Ectodermal cell (in vitro differentiated cells): ENCODE measurements at regions not wholly inside any gene's neighbourhood (a gene's known extent, or its start where the extent isn't known, plus 50 kb on each side); places are given as distances from the start of the nearest gene placed in this dataset.

Experiments used
- H3K27ac ChIP-seq: 2 replicates; pipeline ENCODE4 v1.7.0; 2013; ENCODE audit warnings: mild to moderate bottlenecking, low read depth, low read length; ENCODE audit not compliant: insufficient read depth, poor library complexity, severe bottlenecking
- H3K27me3 ChIP-seq: 2 replicates; pipeline ENCODE4 v1.7.0; 2013; ENCODE audit warnings: mild to moderate bottlenecking, low read length; ENCODE audit not compliant: insufficient read depth, control insufficient read depth, poor library complexity, severe bottlenecking
- H3K36me3 ChIP-seq: one replicate; pipeline ENCODE4 v1.7.0; 2013; ENCODE audit warnings: low read length; ENCODE audit not compliant: control insufficient read depth, insufficient read depth
- H3K4me1 ChIP-seq: one replicate; pipeline ENCODE4 v1.7.0; 2013; ENCODE audit warnings: low read length; ENCODE audit not compliant: control insufficient read depth, insufficient read depth
- H3K4me3 ChIP-seq: 2 replicates; pipeline ENCODE4 v1.7.0; 2013; ENCODE audit warnings: low read depth, low read length, control low read depth; ENCODE audit not compliant: insufficient read depth
- H3K9me3 ChIP-seq: 2 replicates; pipeline ENCODE4 v1.7.0; 2013; ENCODE audit warnings: mild to moderate bottlenecking, low read length, moderate library complexity; ENCODE audit not compliant: control insufficient read depth
- WGBS, 2 experiments: methylation state at CpG; one replicate each; pipeline ENCODE4 v1.1.7; 2013; ENCODE audit warnings: missing lambda C conversion rate in 2 of 2; 5-methylcytosine and 5-hydroxymethylcytosine counted together

GRCh38 chr18:43587538-43588153, 310.4 kb upstream of the SYT4 start:
- Histone ChIP-seq H3K27me3 (no peaks in the 10 kb centered on the region), H3K4me3 (no peak overlapping the region), H3K36me3 (no peaks in the 10 kb centered on the region), H3K27ac (no peak overlapping the region), H3K9me3 (no peaks in the 10 kb centered on the region), H3K4me1 (no peaks in the 10 kb centered on the region)
- 0% methylated on average over 1 of the region's 1 CpG for WGBS, 2 experiments

GRCh38 chr18:43588838-43589237, 311.5 kb upstream of the SYT4 start:
- Histone ChIP-seq H3K27ac (no peak overlapping the region), H3K27me3 (no peaks in the 10 kb centered on the region), H3K4me1 (no peaks in the 10 kb centered on the region), H3K4me3 (no peak overlapping the region), H3K36me3 (no peaks in the 10 kb centered on the region), H3K9me3 (no peaks in the 10 kb centered on the region)
- WGBS, 2 experiments = 92 to 94% methylated on average over 3 of the region's 3 CpGs

DNA sequence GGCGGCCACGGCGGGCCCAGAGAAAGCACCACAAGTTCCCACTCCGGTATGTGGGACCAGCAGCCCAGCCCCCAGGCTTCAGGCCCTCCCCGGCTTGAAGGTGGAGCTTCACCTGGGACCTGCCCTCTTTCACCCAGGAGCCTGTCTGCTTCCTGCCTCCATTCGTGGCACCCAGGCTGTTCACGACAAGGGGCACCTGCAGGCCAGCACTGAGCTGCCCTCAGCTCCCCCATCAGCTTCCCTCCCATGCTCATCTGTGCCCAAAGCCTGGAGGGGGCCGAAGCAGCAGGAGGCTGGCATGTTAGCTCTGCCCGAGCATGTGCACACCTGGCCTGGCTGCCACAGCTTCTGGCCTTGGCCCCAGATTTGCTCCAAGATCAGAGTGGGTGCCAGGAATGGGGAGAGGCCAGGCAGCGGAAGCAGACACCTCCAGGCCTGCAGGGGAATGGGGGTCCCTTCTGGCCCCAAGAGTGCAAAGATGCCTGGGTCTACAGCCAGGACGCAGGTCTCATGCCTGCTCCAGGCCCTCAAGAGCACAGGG, 312.4 kb upstream of the SYT4 start:
- 93 to 94% methylated on average over 11 of the region's 11 CpGs for WGBS, 2 experiments
- no peaks in the 10 kb centered on the region for H3K36me3 ChIP-seq

DNA sequence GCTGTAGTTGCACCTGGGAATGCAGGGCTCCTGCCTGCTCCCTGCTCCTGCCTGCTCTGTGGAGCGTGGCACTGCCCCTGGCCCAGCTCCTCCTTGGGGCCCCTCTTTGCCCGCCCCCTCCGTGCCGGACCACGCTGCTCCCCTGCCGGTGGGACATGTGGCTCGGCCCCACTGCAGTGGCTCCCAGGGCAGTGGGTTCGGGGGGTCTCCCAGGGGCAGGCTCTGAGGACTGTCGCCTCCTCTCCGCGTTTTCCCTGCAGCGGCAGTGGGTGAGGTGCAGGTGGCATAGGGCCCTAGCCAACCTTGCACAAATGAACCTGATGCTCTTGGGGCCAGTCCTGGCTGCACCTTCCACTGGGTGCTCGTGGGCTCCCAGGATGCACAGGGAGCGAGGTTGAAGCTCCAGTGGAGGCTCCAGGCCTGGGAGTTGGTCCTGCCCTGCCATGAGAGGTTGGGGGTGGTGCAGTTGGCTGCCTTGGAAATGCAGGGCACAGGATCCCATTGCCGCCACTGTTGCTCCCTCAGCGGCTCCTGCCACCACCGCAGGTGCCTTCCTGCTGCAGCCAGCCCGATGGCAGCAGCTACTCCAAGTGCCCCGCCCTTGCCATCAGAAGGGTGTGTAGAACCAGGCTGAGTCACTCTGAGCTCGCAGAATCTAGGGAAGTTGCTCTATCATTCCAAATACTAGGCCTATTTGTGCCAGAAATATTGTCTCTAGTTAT, 313.1 kb upstream of the SYT4 start:
- 94 to 95% methylated on average over 20 of the region's 20 CpGs for WGBS, 2 experiments
- H3K4me1 ChIP-seq = no peaks in the 10 kb centered on the region
- H3K27me3 ChIP-seq = no peaks in the 10 kb centered on the region
- no peaks in the 10 kb centered on the region for H3K36me3 ChIP-seq
- H3K4me3 ChIP-seq = no peak overlapping the region
- H3K27ac ChIP-seq = no peak overlapping the region
- no peaks in the 10 kb centered on the region for H3K9me3 ChIP-seq

More for the DNA sequence above, 312.4 kb upstream of the SYT4 start:
- Histone ChIP-seq H3K27me3 (no peaks in the 10 kb centered on the region), H3K27ac (no peak overlapping the region), H3K4me3 (no peak overlapping the region), H3K4me1 (no peaks in the 10 kb centered on the region), H3K9me3 (no peaks in the 10 kb centered on the region)

DNA sequence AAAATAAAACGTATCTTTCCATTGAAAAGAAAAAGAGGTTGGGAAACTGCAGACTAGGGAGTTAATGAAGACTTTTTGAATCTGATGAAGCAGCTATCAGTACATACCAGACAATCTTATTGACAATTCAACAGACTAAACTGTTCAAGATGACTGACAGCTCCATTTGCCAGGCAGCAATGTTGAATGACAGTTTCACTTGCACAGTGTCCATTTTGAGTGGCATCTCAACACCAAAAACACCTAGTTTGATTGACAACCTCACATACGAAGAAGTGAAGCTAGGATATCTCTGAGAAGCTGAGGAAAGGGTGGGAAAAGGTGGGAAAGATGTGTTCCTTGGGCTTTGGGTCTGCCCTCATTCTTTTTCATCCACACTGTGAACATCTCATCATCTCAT, 315.0 kb upstream of the SYT4 start:
- 80% methylated on average over 2 of the region's 2 CpGs; no CpG with 5 or more reads in 1 of the 2 experiments for WGBS, 2 experiments
- Histone ChIP-seq H3K4me3 (no peak overlapping the region), H3K9me3 (no peaks in the 10 kb centered on the region), H3K36me3 (no peaks in the 10 kb centered on the region), H3K27me3 (no peaks in the 10 kb centered on the region), H3K4me1 (no peaks in the 10 kb centered on the region), H3K27ac (no peak overlapping the region)

DNA sequence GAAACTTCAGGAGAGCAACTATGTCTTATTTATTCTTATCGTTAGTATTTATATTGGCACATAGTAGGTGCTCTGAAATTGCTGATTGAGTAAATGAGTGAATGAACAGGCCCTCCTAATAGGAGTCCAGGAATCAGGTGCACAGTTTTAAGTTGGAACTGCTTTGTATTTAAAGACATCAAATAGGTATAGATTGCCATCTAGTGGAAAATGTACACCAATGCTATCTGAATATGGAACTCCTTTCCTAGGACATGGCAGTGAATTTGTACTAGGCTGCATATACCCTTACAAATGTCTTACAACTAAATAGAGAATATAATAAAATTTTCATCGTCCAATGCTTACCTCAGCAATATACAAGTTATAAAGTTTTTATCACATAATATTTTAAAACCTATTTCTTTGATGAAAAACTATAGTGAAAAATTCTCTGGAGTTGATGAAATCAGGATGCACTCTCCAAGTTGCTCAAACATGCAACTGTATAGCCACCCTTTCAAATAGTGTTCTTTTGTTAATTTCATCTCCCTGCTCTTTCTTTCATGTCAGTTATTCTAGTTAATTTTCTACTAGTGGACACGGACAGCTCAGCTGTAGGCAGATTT, 318.9 kb upstream of the SYT4 start:
- Histone ChIP-seq H3K9me3 (no peaks in the 10 kb centered on the region), H3K4me1 (no peaks in the 10 kb centered on the region), H3K4me3 (no peak overlapping the region), H3K27me3 (no peaks in the 10 kb centered on the region), H3K36me3 (no peaks in the 10 kb centered on the region), H3K27ac (no peak overlapping the region)
- WGBS, 2 experiments = 93 to 100% methylated on average over 1 to 2 of the region's 3 CpGs

GRCh38 chr18:43601432-43601831, 324.1 kb upstream of the SYT4 start:
- Histone ChIP-seq H3K27me3 (no peaks in the 10 kb centered on the region), H3K9me3 (no peaks in the 10 kb centered on the region), H3K4me1 (no peaks in the 10 kb centered on the region), H3K36me3 (no peaks in the 10 kb centered on the region), H3K27ac (no peak overlapping the region), H3K4me3 (no peak overlapping the region)
- WGBS, 2 experiments = 85 to 87% methylated on average over 3 of the region's 3 CpGs

GRCh38 chr18:43605224-43605623, 327.9 kb upstream of the SYT4 start:
- Histone ChIP-seq H3K4me3 (no peak overlapping the region), H3K27ac (no peak overlapping the region), H3K9me3 (no peaks in the 10 kb centered on the region), H3K27me3 (no peaks in the 10 kb centered on the region), H3K36me3 (no peaks in the 10 kb centered on the region), H3K4me1 (no peaks in the 10 kb centered on the region)
- 100% methylated on average over 1 of the region's 1 CpG; no CpG with 5 or more reads in 1 of the 2 experiments for WGBS, 2 experiments

- H3K4me1 ChIP-seq = no peaks in the 10 kb centered on the region
- no peaks in the 10 kb centered on the region for H3K9me3 ChIP-seq
- 93 to 94% methylated on average over 4 of the region's 5 CpGs for WGBS, 2 experiments
- H3K27ac ChIP-seq = no peak overlapping the region
- H3K4me3 ChIP-seq = no peak overlapping the region
- H3K27me3 ChIP-seq = no peaks in the 10 kb centered on the region
- H3K36me3 ChIP-seq = no peaks in the 10 kb centered on the region
Observed at GRCh38 chr18:43606795-43607194, 329.5 kb upstream of the SYT4 start.

DNA sequence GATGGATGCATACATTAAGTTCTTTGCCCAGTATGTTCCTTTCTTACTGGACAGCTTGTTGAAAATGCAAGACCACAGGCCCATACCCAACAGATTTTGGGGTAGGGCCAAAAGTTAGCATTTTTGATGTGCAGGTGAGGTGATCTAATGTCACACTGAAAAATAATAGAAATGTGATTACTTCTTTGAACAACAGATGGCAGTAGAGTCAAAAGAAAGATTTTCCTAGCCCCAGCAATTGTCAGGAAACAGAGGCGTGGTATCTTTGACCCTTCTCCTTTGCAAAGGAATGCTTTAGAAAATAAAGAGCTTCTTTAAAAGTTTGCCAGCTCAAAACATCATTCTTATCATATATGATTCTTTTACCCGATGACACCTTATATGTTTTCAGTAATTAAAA, 343.6 kb upstream of the SYT4 start:
- H3K27ac ChIP-seq = no peak overlapping the region
- WGBS, 2 experiments = 0 to 29% methylated on average over 1 of the region's 2 CpGs
- H3K36me3 ChIP-seq = no peaks in the 10 kb centered on the region
- H3K4me3 ChIP-seq = no peak overlapping the region
- H3K4me1 ChIP-seq = no peaks in the 10 kb centered on the region
- H3K9me3 ChIP-seq = no peaks in the 10 kb centered on the region
- H3K27me3 ChIP-seq = no peaks in the 10 kb centered on the region
